ENCODE measurements at regions not wholly inside any gene's neighbourhood (a gene's known extent, or its start where the extent isn't known, plus 50 kb on each side); places are given as distances from the start of the nearest gene placed in this dataset.

DNA sequence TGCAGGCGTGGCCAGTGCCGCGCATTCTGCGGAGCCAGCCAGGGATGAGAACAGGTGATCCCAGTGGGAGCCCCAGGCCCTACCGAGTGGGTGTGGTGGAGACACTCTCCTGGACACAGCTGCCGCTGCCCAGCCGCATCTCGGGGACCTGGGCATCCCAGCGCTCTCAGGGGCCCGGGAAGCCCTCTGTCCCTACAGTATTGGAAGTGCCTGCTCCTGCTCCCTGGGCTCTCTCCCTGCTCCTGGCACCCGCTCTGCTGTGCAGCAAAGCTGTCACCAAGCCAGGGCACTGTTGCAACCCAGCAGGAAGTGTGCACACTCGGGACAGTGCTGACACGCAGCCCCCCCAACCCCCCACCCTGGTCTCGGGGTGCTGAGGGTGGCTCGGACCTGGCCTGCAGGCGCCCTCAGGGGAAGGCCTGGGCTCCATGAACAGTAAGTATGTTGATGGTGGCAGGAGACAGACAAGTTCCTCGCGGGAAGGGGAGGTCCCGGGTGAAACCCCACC is 1177.4 kb upstream of the GBE1 start:
- POLR2A ChIA-PET, result no interaction called here

DNA sequence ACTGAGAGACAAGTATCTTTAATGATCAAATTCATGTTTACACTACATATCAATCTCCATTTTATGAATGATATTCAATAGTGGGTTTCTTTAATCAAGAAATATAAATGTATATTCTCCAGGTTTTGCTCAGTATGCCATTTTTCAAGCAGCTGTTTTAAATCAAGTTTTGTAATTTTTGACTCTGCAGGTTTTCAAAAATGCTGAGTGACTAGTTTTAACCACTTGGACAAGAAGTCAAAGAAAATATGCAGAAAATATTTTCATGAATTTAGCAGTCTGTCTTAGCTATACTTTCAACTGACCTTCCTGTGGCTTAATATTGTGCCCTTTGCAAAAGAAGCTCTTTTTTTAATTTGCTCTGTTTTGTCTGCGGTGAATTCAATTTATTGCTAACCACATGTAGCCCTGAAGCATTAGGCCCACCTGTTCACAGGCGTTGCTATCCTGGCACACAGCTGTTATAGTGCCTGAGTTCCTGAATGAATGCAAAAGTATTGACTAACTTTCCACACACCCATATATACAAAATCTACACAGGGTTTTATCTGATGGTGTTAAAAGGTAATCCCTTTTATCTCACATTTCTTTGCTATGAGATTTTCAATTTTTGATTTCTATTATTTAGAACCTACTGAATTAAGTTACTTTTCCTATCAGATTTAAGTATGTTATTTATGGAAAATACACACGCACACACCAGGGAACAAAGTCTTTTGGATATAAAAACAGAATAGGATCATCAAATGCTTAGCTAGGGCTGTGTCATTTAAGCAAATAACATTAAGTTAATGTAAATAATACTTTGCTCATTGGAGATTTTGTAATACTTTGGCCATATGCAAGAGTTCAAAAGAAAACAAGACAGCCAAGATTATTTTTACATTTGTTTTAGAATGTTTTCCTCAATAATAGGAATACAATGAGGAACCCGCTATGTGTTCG is 1166.1 kb upstream of the GBE1 start:
- no peak for TF ChIP-seq HOXA7 (CRISPR knock-in tag; IDR thresholded peaks at IDR 0.05)
- peak in 1 of 2 experiments; percentile 22 for DNase-seq (ENCODE audit: low read depth in 1 of 2, low spot score in 1 of 2)
- Histone ChIP-seq H3K9me3 (no peaks in the 10 kb centered on the region), H3K4me2 (peak overlapping the region; percentile 28; the same call in 1 of the 3 replicates), H3K27ac (no peak overlapping the region), H3K4me1 (no peaks in the 10 kb centered on the region), H3K4me3 (no peak overlapping the region)
- no peak for ATAC-seq
- CTCF ChIA-PET, result no interaction called here
- 35% methylated on average over 5 of the region's 5 CpGs for WGBS (ENCODE audit: missing lambda C conversion rate)
- no peak for FAIRE-seq
- POLR2A ChIA-PET, result no interaction called here

More for the DNA sequence above, 1177.4 kb upstream of the GBE1 start:
- CTCF ChIA-PET, result no interaction called here
- DNase-seq (ENCODE audit: low read depth in 1 of 2, low spot score in 1 of 2), result no peak
- 65% methylated on average over 10 of the region's 19 CpGs for WGBS (ENCODE audit: missing lambda C conversion rate)
- no peak for TF ChIP-seq TFCP2L1 (CRISPR knock-in tag; IDR thresholded peaks at IDR 0.05)
- TF ChIP-seq, protein P1, sequence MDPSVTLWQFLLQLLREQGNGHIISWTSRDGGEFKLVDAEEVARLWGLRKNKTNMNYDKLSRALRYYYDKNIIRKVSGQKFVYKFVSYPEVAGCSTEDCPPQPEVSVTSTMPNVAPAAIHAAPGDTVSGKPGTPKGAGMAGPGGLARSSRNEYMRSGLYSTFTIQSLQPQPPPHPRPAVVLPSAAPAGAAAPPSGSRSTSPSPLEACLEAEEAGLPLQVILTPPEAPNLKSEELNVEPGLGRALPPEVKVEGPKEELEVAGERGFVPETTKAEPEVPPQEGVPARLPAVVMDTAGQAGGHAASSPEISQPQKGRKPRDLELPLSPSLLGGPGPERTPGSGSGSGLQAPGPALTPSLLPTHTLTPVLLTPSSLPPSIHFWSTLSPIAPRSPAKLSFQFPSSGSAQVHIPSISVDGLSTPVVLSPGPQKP (IDR thresholded peaks at IDR 0.05; ENCODE audit: low read depth, low read length), result no peak
- no peak for TF ChIP-seq MAFK (IDR thresholded peaks at IDR 0.05; ENCODE audit: partially characterized antibody)
- no peak for TF ChIP-seq HDAC2 (IDR thresholded peaks at IDR 0.05)
- TF ChIP-seq CBX2 (IDR thresholded peaks at IDR 0.05; ENCODE audit: borderline replicate concordance, low read depth), result no peak
- TF ChIP-seq NPAS2 (CRISPR knock-in tag; IDR thresholded peaks at IDR 0.05; ENCODE audit: borderline replicate concordance), result no peak
- no peak for TF ChIP-seq JUNB (IDR thresholded peaks at IDR 0.05)
- no peak for TF ChIP-seq CHD4 (IDR thresholded peaks at IDR 0.05; ENCODE audit: borderline replicate concordance)
- TF ChIP-seq MAZ (IDR thresholded peaks at IDR 0.05; ENCODE audit: borderline replicate concordance, low read depth, low read length), result no peak
- no peak for TF ChIP-seq RNF2 (IDR thresholded peaks at IDR 0.05; ENCODE audit: borderline replicate concordance, low read depth)
- TF ChIP-seq, protein P2, sequence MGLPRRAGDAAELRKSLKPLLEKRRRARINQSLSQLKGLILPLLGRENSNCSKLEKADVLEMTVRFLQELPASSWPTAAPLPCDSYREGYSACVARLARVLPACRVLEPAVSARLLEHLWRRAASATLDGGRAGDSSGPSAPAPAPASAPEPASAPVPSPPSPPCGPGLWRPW (IDR thresholded peaks at IDR 0.05), result no peak
- TF ChIP-seq HOXB13 (CRISPR knock-in tag; IDR thresholded peaks at IDR 0.05; ENCODE audit: low read depth), result no peak
- no peak for TF ChIP-seq ZSCAN20 (CRISPR knock-in tag; IDR thresholded peaks at IDR 0.05)
- no peak for TF ChIP-seq HOXB5 (CRISPR knock-in tag; IDR thresholded peaks at IDR 0.05)
- TF ChIP-seq, protein P3, sequence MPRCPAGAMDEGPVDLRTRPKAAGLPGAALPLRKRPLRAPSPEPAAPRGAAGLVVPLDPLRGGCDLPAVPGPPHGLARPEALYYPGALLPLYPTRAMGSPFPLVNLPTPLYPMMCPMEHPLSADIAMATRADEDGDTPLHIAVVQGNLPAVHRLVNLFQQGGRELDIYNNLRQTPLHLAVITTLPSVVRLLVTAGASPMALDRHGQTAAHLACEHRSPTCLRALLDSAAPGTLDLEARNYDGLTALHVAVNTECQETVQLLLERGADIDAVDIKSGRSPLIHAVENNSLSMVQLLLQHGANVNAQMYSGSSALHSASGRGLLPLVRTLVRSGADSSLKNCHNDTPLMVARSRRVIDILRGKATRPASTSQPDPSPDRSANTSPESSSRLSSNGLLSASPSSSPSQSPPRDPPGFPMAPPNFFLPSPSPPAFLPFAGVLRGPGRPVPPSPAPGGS (IDR thresholded peaks at IDR 0.05), result no peak
- TF ChIP-seq, protein P4, sequence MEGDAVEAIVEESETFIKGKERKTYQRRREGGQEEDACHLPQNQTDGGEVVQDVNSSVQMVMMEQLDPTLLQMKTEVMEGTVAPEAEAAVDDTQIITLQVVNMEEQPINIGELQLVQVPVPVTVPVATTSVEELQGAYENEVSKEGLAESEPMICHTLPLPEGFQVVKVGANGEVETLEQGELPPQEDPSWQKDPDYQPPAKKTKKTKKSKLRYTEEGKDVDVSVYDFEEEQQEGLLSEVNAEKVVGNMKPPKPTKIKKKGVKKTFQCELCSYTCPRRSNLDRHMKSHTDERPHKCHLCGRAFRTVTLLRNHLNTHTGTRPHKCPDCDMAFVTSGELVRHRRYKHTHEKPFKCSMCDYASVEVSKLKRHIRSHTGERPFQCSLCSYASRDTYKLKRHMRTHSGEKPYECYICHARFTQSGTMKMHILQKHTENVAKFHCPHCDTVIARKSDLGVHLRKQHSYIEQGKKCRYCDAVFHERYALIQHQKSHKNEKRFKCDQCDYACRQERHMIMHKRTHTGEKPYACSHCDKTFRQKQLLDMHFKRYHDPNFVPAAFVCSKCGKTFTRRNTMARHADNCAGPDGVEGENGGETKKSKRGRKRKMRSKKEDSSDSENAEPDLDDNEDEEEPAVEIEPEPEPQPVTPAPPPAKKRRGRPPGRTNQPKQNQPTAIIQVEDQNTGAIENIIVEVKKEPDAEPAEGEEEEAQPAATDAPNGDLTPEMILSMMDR (IDR thresholded peaks at IDR 0.05), result no peak
- Histone ChIP-seq H3K4me2 (no peak overlapping the region), H3K27ac (no peak overlapping the region), H3K9me3 (no peaks in the 10 kb centered on the region), H3K4me1 (no peaks in the 10 kb centered on the region), H3K4me3 (no peak overlapping the region)
- ATAC-seq, result no peak
- no peak for FAIRE-seq

DNA sequence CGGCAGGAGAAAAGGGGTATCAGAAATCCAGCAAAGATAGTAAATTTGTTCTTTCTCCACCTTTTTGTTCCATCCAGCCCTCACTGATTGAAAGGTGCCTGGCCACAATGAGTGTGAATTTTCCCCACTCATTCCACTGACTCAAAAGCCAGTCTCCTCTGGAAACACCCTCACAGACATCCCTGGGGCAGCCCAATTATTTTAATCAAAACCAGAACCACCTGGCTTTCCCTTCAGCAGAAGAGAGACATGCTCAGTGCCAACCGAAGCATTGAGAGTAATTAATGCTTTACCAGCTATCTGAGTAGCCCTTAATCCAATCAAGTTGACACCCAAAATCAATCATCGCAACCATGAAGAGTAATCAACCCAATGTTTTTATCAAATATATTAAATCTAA is 1129.6 kb upstream of the GBE1 start:
- no peak for ATAC-seq
- H3K27ac ChIP-seq, result no peak overlapping the region
- 58% methylated on average over 3 of the region's 3 CpGs for WGBS (ENCODE audit: missing lambda C conversion rate)
- no peak for DNase-seq (ENCODE audit: low read depth in 1 of 2, low spot score in 1 of 2)
- POLR2A ChIA-PET, result no interaction called here
- no peaks in the 10 kb centered on the region for H3K9me3 ChIP-seq
- no peak for FAIRE-seq
- CTCF ChIA-PET, result interaction anchor here (0.5 kb wide), 1 partner anchor 1586 kb away, joined by 3 read pairs; no protein-coding TSS in a partner anchor
- H3K4me3 ChIP-seq, result no peak overlapping the region
- no peaks in the 10 kb centered on the region for H3K4me1 ChIP-seq
- no peak overlapping the region for H3K4me2 ChIP-seq
- TF ChIP-seq ZC3H11A (IDR thresholded peaks at IDR 0.05), result no peak
- TF ChIP-seq CBX8 (IDR thresholded peaks at IDR 0.05), result no peak
- no peak for TF ChIP-seq EP300 (IDR thresholded peaks at IDR 0.05)
- TF ChIP-seq NR3C1 (IDR thresholded peaks at IDR 0.05), result no peak
- no peak for TF ChIP-seq EHF (CRISPR knock-in tag; IDR thresholded peaks at IDR 0.05)
- TF ChIP-seq POLR2A (IDR thresholded peaks at IDR 0.05; ENCODE audit: low read length), result no peak
- TF ChIP-seq RARB (CRISPR knock-in tag; IDR thresholded peaks at IDR 0.05), result no peak
- no peak for TF ChIP-seq CHD4 (IDR thresholded peaks at IDR 0.05; ENCODE audit: borderline replicate concordance)
- TF ChIP-seq, protein P1 (IDR thresholded peaks at IDR 0.05; ENCODE audit: low read depth, low read length), result no peak
- TF ChIP-seq, protein P3 (IDR thresholded peaks at IDR 0.05), result no peak
- no peak for TF ChIP-seq SMC3 (IDR thresholded peaks at IDR 0.05)
- TF ChIP-seq, protein P5, sequence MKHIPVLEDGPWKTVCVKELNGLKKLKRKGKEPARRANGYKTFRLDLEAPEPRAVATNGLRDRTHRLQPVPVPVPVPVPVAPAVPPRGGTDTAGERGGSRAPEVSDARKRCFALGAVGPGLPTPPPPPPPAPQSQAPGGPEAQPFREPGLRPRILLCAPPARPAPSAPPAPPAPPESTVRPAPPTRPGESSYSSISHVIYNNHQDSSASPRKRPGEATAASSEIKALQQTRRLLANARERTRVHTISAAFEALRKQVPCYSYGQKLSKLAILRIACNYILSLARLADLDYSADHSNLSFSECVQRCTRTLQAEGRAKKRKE (CRISPR knock-in tag; IDR thresholded peaks at IDR 0.05; ENCODE audit: low read depth), result no peak
